DMS53 treated with DMSO at 0.1 percent for 48 hours (cell line): ENCODE measurements at regions not wholly inside any gene's neighbourhood (a gene's known extent, or its start where the extent isn't known, plus 50 kb on each side); places are given as distances from the start of the nearest gene placed in this dataset.

Experiments
- DNase-seq: peaks from one replicate; lab custom pipeline; 2025; ENCODE audit not compliant: unreplicated experiment; lab: John Stamatoyannopoulos, UW

DNA sequence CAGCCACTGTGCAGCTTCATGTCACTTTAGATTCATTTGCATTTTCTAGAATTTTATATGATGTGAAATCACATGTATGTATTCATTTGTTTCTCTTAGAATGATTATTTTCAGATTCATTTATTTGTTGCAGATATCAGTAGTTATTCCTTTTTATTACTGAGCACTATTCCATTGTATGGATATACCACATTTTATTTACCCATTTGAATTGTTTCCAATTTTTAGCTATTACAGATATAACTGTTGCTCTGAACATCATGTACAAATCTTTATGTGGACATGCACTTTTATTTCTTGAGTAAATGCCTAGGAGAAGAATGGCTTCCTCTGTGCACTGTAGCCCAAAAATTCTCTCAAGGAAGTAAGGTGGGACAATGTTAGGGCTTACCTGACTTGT is 767.8 kb upstream of the FANCL start:
- no peak for DNase-seq

GRCh38 chr2:59005836-59006615 is 764.9 kb upstream of the FANCL start:
- DNase-seq: no peak

GRCh38 chr2:59004621-59005020 is 763.5 kb upstream of the FANCL start:
- DNase-seq: no peak

- no peak for DNase-seq
Measured at GRCh38 chr2:59000796-59001195, 759.7 kb upstream of the FANCL start.

GRCh38 chr2:58992062-58992706 is 751.1 kb upstream of the FANCL start:
- peak; percentile 83 for DNase-seq

DNA sequence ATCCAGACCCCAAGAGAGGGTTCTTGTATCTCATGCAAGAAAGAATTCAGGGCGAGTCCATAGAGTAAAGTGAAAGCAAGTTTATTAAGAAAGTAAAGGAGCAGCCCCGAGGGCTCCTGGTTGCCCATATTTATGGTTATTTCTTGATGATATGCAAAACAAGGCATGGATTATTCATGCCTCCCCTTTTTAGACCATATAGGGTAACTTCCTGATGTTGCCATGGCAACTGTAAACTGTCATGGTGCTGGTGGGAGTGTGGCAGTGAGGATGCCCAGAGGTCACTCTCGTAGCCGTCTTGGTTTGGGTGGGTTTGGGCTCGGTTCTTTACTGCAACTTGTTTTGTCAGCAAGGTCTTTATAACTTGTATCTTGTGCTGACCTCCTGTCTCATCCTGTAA is 750.2 kb upstream of the FANCL start:
- DNase-seq: no peak

DNA sequence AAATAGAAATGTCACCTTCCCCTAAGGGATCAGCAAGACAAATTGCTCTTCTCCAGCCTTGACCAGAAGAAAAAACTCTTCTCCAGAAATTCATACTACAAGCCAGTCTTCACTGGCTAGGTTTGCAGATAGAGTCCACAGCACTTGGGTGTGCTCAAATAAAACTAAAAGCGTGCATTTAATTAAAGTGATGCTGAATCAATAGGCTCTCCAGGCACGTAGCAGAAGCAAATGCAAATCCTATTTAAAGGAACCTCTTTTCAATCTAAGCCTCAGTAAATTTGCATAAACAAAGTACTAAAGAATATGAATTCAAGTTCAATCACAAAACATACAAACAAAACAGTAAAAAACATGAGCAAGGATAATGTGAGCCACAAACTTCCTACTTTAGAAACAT is 744.4 kb upstream of the FANCL start:
- DNase-seq: no peak

- DNase-seq: no peak
Measured at GRCh38 chr2:58984731-58985130, 743.6 kb upstream of the FANCL start.

GRCh38 chr2:58983111-58983510 is 742.0 kb upstream of the FANCL start:
- DNase-seq: no peak

DNA sequence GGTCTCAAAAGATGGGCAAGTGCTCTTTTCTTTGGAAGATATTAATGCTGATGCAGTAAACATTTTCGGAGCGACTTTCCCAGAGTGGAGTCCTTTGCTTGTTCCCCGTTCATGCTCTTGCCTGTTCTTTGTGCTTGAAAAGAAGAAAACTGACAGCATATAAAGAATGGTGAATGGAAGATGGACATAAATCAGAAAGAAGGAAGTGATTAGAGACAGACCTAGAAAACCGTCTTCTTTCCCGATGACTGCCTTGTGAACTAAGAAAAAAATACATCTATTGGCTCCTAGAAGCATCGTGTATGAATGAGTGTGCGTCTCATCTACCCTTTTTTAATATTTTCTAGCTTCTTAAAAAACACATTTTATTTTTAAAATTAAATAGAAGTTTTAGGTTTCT is 740.1 kb upstream of the FANCL start:
- no peak for DNase-seq

DNA sequence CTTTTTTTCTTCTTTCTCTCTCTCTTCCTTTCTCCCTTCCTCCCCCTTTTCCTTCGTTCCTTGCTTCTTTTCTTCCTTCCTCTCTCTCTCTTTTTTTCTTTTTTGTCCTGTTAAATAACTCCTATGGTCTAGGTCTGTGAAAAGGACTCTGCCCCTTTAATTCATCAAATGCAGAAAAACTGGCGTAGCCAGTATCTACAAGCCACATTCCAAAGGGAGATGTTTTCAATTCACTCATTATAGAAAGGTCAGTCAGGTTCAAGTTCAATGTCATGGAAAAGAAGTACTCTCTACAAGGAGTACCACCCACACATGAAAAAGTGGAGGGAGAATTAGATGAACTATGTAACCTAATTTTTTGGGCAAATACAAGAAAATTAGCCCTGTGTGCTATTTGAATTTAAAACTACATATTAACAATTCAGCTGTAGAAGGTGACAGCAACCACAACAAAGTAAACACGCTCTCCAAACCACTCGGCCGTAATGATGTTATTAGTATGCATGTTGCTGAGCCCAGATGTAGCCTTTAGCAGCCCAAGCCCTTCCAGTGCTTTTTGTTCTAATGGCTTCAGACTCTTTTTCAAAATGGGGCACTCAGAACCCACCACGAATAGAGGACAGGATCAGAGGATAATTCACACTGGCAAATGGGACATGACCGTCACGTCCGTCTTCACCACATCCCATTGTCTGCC is 735.4 kb upstream of the FANCL start:
- no peak for DNase-seq

DNA sequence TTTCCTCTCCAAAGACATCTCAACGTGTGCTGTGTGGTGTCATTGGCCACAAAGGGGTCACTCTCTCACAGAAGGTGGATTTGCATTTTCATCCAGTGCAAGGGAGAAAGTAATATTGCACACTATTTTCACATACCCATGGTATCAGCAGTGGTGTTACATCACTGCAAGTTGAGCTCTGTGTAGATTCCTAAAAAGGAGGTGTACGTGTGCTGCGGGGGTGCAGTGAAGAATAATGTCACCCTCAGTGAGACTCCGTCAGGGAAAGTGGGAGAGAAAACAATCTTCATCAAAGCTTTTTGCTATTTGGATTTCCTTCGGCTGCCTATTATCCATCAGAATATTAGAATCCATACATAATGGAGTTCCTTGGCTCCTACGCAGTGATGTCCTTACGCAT is 733.8 kb upstream of the FANCL start:
- no peak for DNase-seq

GRCh38 chr2:58974426-58974825 is 733.3 kb upstream of the FANCL start:
- DNase-seq: no peak

DNA sequence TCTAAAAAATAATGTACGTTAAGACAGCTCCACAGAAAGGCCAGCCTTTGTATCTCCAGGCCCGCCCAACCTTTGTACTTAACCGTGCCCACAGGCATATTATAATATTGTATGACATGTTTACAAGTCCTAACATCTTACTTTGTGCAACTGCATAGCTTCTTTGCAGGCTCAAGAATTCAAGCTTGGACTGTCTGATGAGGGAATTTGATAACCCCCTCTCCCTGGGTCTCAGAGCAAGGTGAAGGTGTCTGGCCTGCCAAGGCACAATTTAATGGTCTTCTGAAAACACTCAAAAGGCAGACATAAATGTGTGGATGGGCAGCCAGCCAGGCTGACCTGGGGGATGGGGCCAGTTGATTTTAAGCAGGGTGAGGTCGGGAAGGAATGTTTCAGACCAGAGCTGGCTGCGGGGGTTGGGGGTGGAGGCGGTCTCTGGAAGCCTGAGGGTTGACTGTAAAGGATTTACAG is 732.7 kb upstream of the FANCL start:
- DNase-seq: no peak

GRCh38 chr2:58972737-58973136 is 731.6 kb upstream of the FANCL start:
- no peak for DNase-seq

GRCh38 chr2:58971511-58972360 is 730.6 kb upstream of the FANCL start:
- DNase-seq: no peak

- no peak for DNase-seq
Measured at GRCh38 chr2:58970365-58970764, 729.2 kb upstream of the FANCL start.

DNA sequence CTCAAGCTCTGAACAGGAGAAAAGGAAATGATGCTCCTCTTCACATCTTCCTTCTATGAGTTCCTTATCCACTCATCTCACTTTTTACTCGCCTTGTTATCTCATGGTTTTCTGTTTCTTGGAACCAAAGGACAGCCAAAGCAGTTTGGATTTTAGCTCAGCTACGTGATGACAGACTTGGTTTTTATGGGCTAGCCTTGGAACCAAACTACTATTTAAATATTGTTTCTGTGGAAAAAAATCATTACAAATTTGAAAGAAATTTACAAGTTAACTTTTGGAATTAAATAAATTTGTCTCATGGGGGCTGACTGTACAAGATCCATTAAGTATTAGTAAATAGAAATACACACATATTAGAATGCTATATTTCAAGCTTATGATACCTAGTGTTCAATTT is 727.8 kb upstream of the FANCL start:
- no peak for DNase-seq

DNA sequence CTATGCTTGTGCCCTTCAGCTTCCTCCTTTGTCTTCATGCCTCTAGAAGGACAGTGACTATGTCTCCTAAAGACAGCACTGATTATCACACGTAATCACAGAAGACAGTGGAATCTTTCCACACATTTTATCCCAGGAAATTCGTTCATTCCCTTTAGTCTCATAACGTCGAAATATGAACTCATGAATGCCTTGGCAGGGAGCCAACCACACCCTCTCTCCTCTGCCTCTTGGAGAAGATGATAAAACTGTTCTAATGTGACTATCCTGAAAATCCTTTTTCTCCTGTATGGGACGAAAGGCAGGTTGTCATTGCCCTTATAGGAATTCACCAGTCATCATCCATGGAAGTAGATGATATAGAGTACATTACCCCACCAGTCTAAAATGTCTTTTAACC is 726.6 kb upstream of the FANCL start:
- no peak for DNase-seq

DNA sequence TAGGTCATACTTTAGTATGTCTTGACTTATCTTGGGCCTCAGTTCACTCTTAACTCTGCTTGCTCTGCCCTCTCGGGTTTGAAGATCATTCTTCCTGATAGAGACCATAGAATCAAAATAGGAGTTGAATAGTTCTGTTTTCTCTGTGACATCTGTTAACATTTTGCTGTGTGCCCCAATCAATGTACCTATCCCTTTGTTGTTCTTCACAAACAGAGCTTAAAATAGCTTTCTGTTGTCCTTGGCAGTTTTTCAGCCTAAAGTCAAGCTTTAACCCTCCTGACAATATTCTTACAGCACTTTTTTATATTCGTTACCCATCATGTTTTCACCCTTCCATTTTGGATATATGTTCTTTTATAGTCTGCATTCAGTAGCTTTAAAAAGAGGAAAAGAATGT is 724.5 kb upstream of the FANCL start:
- DNase-seq: no peak

DNA sequence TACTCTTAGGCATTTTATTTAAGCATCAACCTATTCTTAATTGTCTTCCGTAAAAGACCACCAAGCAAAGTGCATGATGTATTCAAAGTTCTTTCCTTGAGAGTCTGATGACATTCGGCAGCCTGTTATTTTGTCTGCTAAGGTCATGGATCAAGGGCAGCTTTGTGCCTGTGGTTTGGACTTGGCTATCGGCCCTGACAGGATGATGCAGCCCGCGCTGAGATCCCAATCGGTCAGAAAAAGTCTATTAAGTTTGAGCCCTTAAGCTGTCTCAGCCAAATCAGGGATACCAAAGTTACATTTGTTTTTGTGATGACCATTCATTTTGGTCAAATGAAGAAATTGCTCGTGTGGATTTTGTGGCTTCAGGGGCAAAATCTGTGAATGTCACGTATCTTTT is 718.9 kb upstream of the FANCL start:
- DNase-seq: no peak
